ENCODE measurements at regions not wholly inside any gene's neighbourhood (a gene's known extent, or its start where the extent isn't known, plus 50 kb on each side); places are given as distances from the start of the nearest gene placed in this dataset.

DNA sequence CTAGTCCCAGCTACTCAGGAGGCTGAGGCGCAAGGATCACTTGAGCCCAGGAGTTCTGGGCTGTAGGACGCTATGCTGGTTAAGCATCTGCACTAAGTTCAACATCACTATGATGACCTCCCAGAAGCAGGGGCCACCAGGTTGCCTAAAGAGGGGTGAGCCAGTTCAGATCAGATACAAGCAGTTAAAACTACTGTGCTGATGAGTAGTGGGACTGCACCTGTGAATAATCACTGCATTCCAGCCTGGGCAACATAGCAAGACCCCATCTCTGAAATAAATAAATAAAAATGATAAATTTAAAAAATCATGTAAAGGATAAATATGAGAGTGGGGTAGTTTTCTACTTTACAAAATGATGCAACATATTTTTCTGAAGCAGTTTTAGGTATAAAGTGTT lies 106.5 kb downstream of the TMEM170B start:
- H2AK5ac ChIP-seq (ENCODE audit: low read depth, low read length), result no peak overlapping the region
- no peak overlapping the region for H2AFZ ChIP-seq (ENCODE audit: low read length)
- no peak overlapping the region for H3K4ac ChIP-seq (replicated peaks; ENCODE audit: insufficient read length, low read depth, low read length)
- H2BK12ac ChIP-seq (ENCODE audit: low read depth, low read length), result no peak overlapping the region
- 0 out of 8 replicates have a peak, but pooled peaks cover 0 to 8% (median 0%) of the 10 kb centered on the region in 4 experiments for H3K36me3 ChIP-seq (ENCODE audit: control insufficient read depth in 2 of 4, insufficient read depth in 4 of 4, low read length in 3 of 4)
- POLR2A ChIA-PET (ENCODE audit: partially characterized antibody), result no interaction called here
- H3K9me3 ChIP-seq (ENCODE audit: insufficient read depth in 2 of 2, low read depth in 1 of 2, low read length in 1 of 2), result peaks cover 3 to 11% of the 10 kb centered on the region in 2 experiments; a peak in 3 of 4 replicates
- FAIRE-seq (no peak), DNase-seq (ENCODE audit: low read depth in 1 of 2, low spot score in 2 of 2) (no peak)
- H2BK5ac ChIP-seq (ENCODE audit: low read depth, low read length), result no peak overlapping the region
- H3K56ac ChIP-seq (replicated peaks; ENCODE audit: insufficient read length, low read depth, low read length), result no peak overlapping the region
- H4K8ac ChIP-seq (ENCODE audit: extremely low read depth, insufficient read depth, low read length), result no peak overlapping the region
- H3K79me2 ChIP-seq (ENCODE audit: control insufficient read depth in 1 of 2, insufficient read depth in 2 of 2, low read length in 2 of 2), result no peaks in the 10 kb centered on the region
- H3K4me1 ChIP-seq (replicated peaks in 1 of 4; ENCODE audit: control insufficient read depth in 3 of 4, insufficient read depth in 4 of 4, low read length in 3 of 4), result peaks cover 0 to 2% (median under 1%) of the 10 kb centered on the region in 4 experiments; a peak in 1 of 7 replicates
- 100% methylated on average over 2 of the region's 2 CpGs; no CpG with 5 or more reads in 1 of the 2 experiments for WGBS, 2 experiments (ENCODE audit: extremely low coverage in 1 of 2, insufficient coverage in 1 of 2, insufficient read length in 1 of 2, insufficient replicate concordance in 2 of 2, low coverage in 1 of 2, low lambda C conversion rate in 2 of 2, missing lambda C conversion rate in 1 of 2)
- no peaks in the 10 kb centered on the region for H3K79me1 ChIP-seq (ENCODE audit: low read depth, low read length)
- H3K27ac ChIP-seq (ENCODE audit: low read depth, low read length), result no peak overlapping the region
- H4K91ac ChIP-seq (replicated peaks; ENCODE audit: insufficient read length, low read length), result no peak overlapping the region
- H3K27me3 ChIP-seq (replicated peaks in 1 of 4; ENCODE audit: control insufficient read depth in 3 of 4, extremely low read depth in 1 of 4, insufficient read depth in 3 of 4, low read length in 3 of 4), result no peaks in the 10 kb centered on the region
- no peak overlapping the region for H4K5ac ChIP-seq (ENCODE audit: insufficient read length, low read depth, low read length)
- no peak overlapping the region for H2BK15ac ChIP-seq (ENCODE audit: low read length)
- no peak overlapping the region for H3K14ac ChIP-seq (ENCODE audit: insufficient read length)
- CTCF ChIA-PET (ENCODE audit: partially characterized antibody), result interaction anchor here (0.6 to 1.7 kb wide), 4 partner anchors 9 to 109 kb away, joined by 3 to 5 read pairs (median 3); no protein-coding TSS in a partner anchor
- no peaks in the 10 kb centered on the region for H3K23me2 ChIP-seq (ENCODE audit: low read depth, low read length)
- H4K20me1 ChIP-seq (replicated peaks in 1 of 2; ENCODE audit: control insufficient read depth in 1 of 2, insufficient read depth in 2 of 2, low read length in 2 of 2), result no peaks in the 10 kb centered on the region
- H3K4me2 ChIP-seq (ENCODE audit: insufficient read depth in 1 of 2, low read depth in 2 of 2, low read length in 2 of 2), result no peak overlapping the region
- H3K4me3 ChIP-seq (ENCODE audit: extremely low read depth in 1 of 4, insufficient read depth in 2 of 4, low read depth in 3 of 4, low read length in 4 of 4), result no peak overlapping the region
- H3K9ac ChIP-seq (replicated peaks in 1 of 4; ENCODE audit: extremely low read depth in 1 of 4, low read depth in 3 of 4, low read length in 3 of 4), result no peak overlapping the region
- no peak overlapping the region for H3K23ac ChIP-seq (ENCODE audit: insufficient read length)
- no peak overlapping the region for H2BK120ac ChIP-seq (replicated peaks; ENCODE audit: low read depth, low read length)
- no peak overlapping the region for H3K18ac ChIP-seq (ENCODE audit: extremely low read depth, low read length)
- no peak overlapping the region for H2BK20ac ChIP-seq (ENCODE audit: low read length)
- TF ChIP-seq SIN3A (conservative IDR thresholded peaks at IDR 0.05 in 1 of 2, IDR thresholded peaks at IDR 0.05 in 1 of 2; ENCODE audit: low read depth in 1 of 2, low read length in 2 of 2), result no peak
- no peak for TF ChIP-seq RFX5 (IDR thresholded peaks at IDR 0.05; ENCODE audit: borderline replicate concordance, low read depth, low read length)
- no peak for TF ChIP-seq BACH1 (IDR thresholded peaks at IDR 0.05; ENCODE audit: low read length)
- TF ChIP-seq TAF7 (optimal IDR thresholded peaks at IDR 0.05; ENCODE audit: borderline replicate concordance, low read depth, low read length), result no peak
- TF ChIP-seq ASH2L (IDR thresholded peaks at IDR 0.05; ENCODE audit: low read length), result no peak
- no peak for TF ChIP-seq PHF8 (conservative IDR thresholded peaks at IDR 0.05; ENCODE audit: low read depth, low read length)
- no peak for TF ChIP-seq SIRT6 (IDR thresholded peaks at IDR 0.05; ENCODE audit: low read length)
- no peak for TF ChIP-seq GABPA (IDR thresholded peaks at IDR 0.05; ENCODE audit: borderline replicate concordance, insufficient read depth, low read length)
- TF ChIP-seq YY1 (IDR thresholded peaks at IDR 0.05; ENCODE audit: low read depth, low read length), result no peak
- TF ChIP-seq, protein P1, sequence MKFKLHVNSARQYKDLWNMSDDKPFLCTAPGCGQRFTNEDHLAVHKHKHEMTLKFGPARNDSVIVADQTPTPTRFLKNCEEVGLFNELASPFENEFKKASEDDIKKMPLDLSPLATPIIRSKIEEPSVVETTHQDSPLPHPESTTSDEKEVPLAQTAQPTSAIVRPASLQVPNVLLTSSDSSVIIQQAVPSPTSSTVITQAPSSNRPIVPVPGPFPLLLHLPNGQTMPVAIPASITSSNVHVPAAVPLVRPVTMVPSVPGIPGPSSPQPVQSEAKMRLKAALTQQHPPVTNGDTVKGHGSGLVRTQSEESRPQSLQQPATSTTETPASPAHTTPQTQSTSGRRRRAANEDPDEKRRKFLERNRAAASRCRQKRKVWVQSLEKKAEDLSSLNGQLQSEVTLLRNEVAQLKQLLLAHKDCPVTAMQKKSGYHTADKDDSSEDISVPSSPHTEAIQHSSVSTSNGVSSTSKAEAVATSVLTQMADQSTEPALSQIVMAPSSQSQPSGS (IDR thresholded peaks at IDR 0.05; ENCODE audit: low read length), result no peak
- TF ChIP-seq CBX8 (IDR thresholded peaks at IDR 0.05; ENCODE audit: borderline replicate concordance, low read depth, low read length), result no peak
- TF ChIP-seq, protein P2, sequence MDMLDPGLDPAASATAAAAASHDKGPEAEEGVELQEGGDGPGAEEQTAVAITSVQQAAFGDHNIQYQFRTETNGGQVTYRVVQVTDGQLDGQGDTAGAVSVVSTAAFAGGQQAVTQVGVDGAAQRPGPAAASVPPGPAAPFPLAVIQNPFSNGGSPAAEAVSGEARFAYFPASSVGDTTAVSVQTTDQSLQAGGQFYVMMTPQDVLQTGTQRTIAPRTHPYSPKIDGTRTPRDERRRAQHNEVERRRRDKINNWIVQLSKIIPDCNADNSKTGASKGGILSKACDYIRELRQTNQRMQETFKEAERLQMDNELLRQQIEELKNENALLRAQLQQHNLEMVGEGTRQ (IDR thresholded peaks at IDR 0.05; ENCODE audit: low read length), result no peak

All from H1 (cell line).